ENCODE measurements at regions not wholly inside any gene's neighbourhood (a gene's known extent, or its start where the extent isn't known, plus 50 kb on each side); places are given as distances from the start of the nearest gene placed in this dataset.

- Mint-ChIP-seq H3K27me3 (ENCODE audit: low read depth) (peaks cover 5% of the 10 kb centered on the region), H3K4me1 (no peaks in the 10 kb centered on the region), H3K4me3 (no peak overlapping the region), H3K36me3 (ENCODE audit: low read depth) (no peaks in the 10 kb centered on the region), H3K27ac (no peak overlapping the region), H3K9me3 (peaks cover 13% of the 10 kb centered on the region)
- no peak for TF ChIP-seq CTCF (IDR thresholded peaks at IDR 0.05; ENCODE audit: unreplicated experiment in 3 of 3)
These were observed 92.4 kb upstream of the SLC1A1 start for GRCh38 chr9:4397917-4398316.

DNA sequence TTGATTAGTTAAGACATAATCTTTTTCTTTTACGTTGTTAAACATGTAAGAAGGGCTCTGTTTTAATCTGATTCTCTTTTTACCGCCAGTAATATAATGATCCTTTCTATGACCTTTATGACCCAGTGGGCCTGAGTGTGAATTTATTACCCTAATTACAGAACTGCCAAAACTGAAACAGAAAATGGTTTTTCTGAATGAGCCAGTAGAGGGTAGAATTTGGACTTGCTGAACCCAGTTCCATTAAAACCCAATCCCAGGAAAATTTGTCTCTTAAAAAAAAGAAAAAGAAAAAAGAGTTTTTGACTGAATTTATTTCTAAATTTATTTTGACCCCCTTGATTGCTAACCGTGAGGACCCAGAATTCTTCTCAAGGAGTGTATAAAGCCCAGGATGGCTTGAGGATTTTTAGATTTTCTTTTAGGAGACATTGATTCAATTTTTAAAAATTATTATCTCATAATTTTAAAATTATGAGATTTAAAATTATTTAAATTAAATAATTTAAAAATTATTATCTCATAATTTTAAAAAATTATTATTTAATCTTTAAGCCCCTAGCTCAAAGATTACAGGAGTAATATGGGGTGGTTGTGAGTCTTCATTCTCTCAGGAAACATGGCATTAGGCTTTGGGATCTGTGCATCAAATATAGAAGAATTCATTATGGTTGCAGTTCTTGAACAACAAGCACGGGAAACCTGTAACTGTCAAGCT lies 94.1 kb upstream of the GLIS3 start:
- Mint-ChIP-seq H3K4me1 (no peaks in the 10 kb centered on the region), H3K36me3 (ENCODE audit: low read depth) (no peaks in the 10 kb centered on the region), H3K27me3 (ENCODE audit: low read depth) (peaks cover 5% of the 10 kb centered on the region), H3K9me3 (no peaks in the 10 kb centered on the region), H3K27ac (no peak overlapping the region), H3K4me3 (no peak overlapping the region)
- TF ChIP-seq CTCF (IDR thresholded peaks at IDR 0.05; ENCODE audit: unreplicated experiment in 3 of 3): no peak

GRCh38 chr9:4389755-4390154 lies 89.9 kb upstream of the GLIS3 start:
- Mint-ChIP-seq H3K4me1 (no peaks in the 10 kb centered on the region), H3K27me3 (ENCODE audit: low read depth) (no peaks in the 10 kb centered on the region), H3K36me3 (ENCODE audit: low read depth) (no peaks in the 10 kb centered on the region), H3K4me3 (no peak overlapping the region), H3K9me3 (no peaks in the 10 kb centered on the region), H3K27ac (no peak overlapping the region)
- TF ChIP-seq CTCF (IDR thresholded peaks at IDR 0.05; ENCODE audit: unreplicated experiment in 3 of 3): no peak

DNA sequence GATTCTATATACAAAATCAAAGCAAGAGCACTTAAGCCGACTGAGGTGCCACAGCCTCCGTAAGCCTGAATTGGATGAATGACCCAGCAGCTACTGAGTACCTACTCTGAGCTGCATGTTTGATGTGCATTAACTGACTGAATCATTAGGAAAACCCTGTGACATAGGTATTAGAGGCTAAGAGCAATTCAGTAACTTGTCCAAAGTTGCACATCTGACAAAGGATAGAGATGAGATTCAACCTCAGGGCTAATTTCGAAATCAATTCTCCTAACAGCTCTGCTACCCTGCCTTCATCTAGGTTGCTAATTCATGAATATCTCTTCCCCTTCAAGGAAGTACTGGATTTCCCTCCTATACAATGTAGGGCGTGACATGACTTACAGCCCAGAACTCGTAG lies 89.1 kb upstream of the GLIS3 start:
- no peak overlapping the region for H3K4me3 Mint-ChIP-seq
- no peak overlapping the region for H3K27ac Mint-ChIP-seq
- H3K9me3 Mint-ChIP-seq: no peaks in the 10 kb centered on the region
- H3K4me1 Mint-ChIP-seq: no peaks in the 10 kb centered on the region
- no peak for TF ChIP-seq CTCF (IDR thresholded peaks at IDR 0.05; ENCODE audit: unreplicated experiment in 3 of 3)
- no peaks in the 10 kb centered on the region for H3K27me3 Mint-ChIP-seq (ENCODE audit: low read depth)
- no peaks in the 10 kb centered on the region for H3K36me3 Mint-ChIP-seq (ENCODE audit: low read depth)

- Mint-ChIP-seq H3K4me3 (no peak overlapping the region), H3K9me3 (no peaks in the 10 kb centered on the region), H3K27ac (no peak overlapping the region), H3K36me3 (ENCODE audit: low read depth) (no peaks in the 10 kb centered on the region), H3K27me3 (ENCODE audit: low read depth) (no peaks in the 10 kb centered on the region), H3K4me1 (no peaks in the 10 kb centered on the region)
- no peak for TF ChIP-seq CTCF (IDR thresholded peaks at IDR 0.05; ENCODE audit: unreplicated experiment in 3 of 3)
These were observed 87.0 kb upstream of the GLIS3 start for GRCh38 chr9:4386819-4387218.

DNA sequence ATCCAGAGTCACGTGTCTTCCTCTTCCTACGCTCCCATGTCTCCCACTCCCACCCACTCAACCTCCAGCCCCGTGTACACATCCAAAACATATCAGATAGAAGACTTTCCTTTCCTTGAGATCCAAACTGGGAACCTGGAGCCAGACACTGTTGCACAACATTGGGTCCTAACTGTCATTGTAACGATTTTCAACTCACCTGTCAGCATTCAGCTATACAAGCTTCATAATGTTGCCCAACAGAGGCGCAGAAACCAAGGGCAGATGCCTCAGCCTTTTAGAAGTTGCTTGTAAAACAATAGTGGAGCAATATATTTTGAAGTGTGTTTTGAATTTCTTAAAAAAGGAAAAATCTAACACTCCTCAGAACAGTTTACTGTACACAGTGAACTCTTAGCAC lies 84.9 kb upstream of the GLIS3 start:
- H3K4me1 Mint-ChIP-seq: no peaks in the 10 kb centered on the region
- no peak for TF ChIP-seq CTCF (IDR thresholded peaks at IDR 0.05; ENCODE audit: unreplicated experiment in 3 of 3)
- no peak overlapping the region for H3K4me3 Mint-ChIP-seq
- H3K36me3 Mint-ChIP-seq (ENCODE audit: low read depth): no peaks in the 10 kb centered on the region
- no peaks in the 10 kb centered on the region for H3K27me3 Mint-ChIP-seq (ENCODE audit: low read depth)
- no peak overlapping the region for H3K27ac Mint-ChIP-seq
- H3K9me3 Mint-ChIP-seq: no peaks in the 10 kb centered on the region

Measured in nephron (organoid).